ENCODE measurements at regions not wholly inside any gene's neighbourhood (a gene's known extent, or its start where the extent isn't known, plus 50 kb on each side); places are given as distances from the start of the nearest gene placed in this dataset.

- no peak for DNase-seq (ENCODE audit: low spot score)
Observed at GRCh38 chr18:76684265-76684664, 138.1 kb upstream of the ZNF236 start.

- DNase-seq (ENCODE audit: low spot score), result no peak
Observed at GRCh38 chr18:76679945-76680344, 142.4 kb upstream of the ZNF236 start.

GRCh38 chr18:76679259-76679658 is 143.1 kb upstream of the ZNF236 start:
- no peak for DNase-seq (ENCODE audit: low spot score)

- DNase-seq (ENCODE audit: low spot score), result peak; percentile 69
Observed at GRCh38 chr18:76678248-76678647, 144.1 kb upstream of the ZNF236 start.

- DNase-seq (ENCODE audit: low spot score), result no peak
Observed at GRCh38 chr18:76674596-76674995, 147.8 kb upstream of the ZNF236 start.

- DNase-seq (ENCODE audit: low spot score), result no peak
Observed at GRCh38 chr18:76673281-76674185, 148.8 kb upstream of the ZNF236 start.

- no peak for DNase-seq (ENCODE audit: low spot score)
Observed at GRCh38 chr18:76672627-76673026, 149.7 kb upstream of the ZNF236 start.

- peak; percentile 30 for DNase-seq (ENCODE audit: low spot score)
Observed at GRCh38 chr18:76670564-76671288, 151.6 kb upstream of the ZNF236 start.

GRCh38 chr18:76668546-76668945 is 153.8 kb upstream of the ZNF236 start:
- no peak for DNase-seq (ENCODE audit: low spot score)

- DNase-seq (ENCODE audit: low spot score), result no peak
Observed at GRCh38 chr18:76668119-76668518, 154.2 kb upstream of the ZNF236 start.

- DNase-seq (ENCODE audit: low spot score), result no peak
Observed at GRCh38 chr18:76667603-76668002, 154.8 kb upstream of the ZNF236 start.

- no peak for DNase-seq (ENCODE audit: low spot score)
Observed at GRCh38 chr18:76662626-76663025, 159.7 kb upstream of the ZNF236 start.

- DNase-seq (ENCODE audit: low spot score), result no peak
Observed at GRCh38 chr18:76660571-76661192, 161.7 kb upstream of the ZNF236 start.

GRCh38 chr18:76658627-76659026 is 163.6 kb upstream of the ZNF516 start:
- DNase-seq (ENCODE audit: low spot score), result no peak

GRCh38 chr18:76657911-76658470 is 162.9 kb upstream of the ZNF516 start:
- DNase-seq (ENCODE audit: low spot score), result no peak

- DNase-seq (ENCODE audit: low spot score), result no peak
Observed at GRCh38 chr18:76656925-76657827, 162.1 kb upstream of the ZNF516 start.

GRCh38 chr18:76654577-76654976 is 159.5 kb upstream of the ZNF516 start:
- DNase-seq (ENCODE audit: low spot score), result no peak

GRCh38 chr18:76647322-76647721 is 152.3 kb upstream of the ZNF516 start:
- no peak for DNase-seq (ENCODE audit: low spot score)

- DNase-seq (ENCODE audit: low spot score), result no peak
Observed at GRCh38 chr18:76644580-76644979, 149.5 kb upstream of the ZNF516 start.

- no peak for DNase-seq (ENCODE audit: low spot score)
Observed at GRCh38 chr18:76643996-76644395, 149.0 kb upstream of the ZNF516 start.

GRCh38 chr18:76643199-76643598 is 148.2 kb upstream of the ZNF516 start:
- DNase-seq (ENCODE audit: low spot score), result no peak

Measured in globus pallidus (tissue), 1 donor.